Mammary epithelial cell (primary cell): ENCODE measurements at regions not wholly inside any gene's neighbourhood (a gene's known extent, or its start where the extent isn't known, plus 50 kb on each side); places are given as distances from the start of the nearest gene placed in this dataset.

Experiments
- CTCF ChIP-seq, 2 donors: IDR thresholded peaks in 1 of 2; conservative IDR thresholded peaks in 1 of 2; 2 replicates each; pipeline ENCODE4 v1.5.1; 2011 to 2012; ENCODE audit warnings: inconsistent platforms in 2 of 2, low read length in 2 of 2, mild to moderate bottlenecking in 2 of 2, control low read depth in 1 of 2, low read depth in 1 of 2; ENCODE audit not compliant: insufficient read depth in 1 of 2; ENCODE audit errors: extremely low read depth in 1 of 2
- EZH2 ChIP-seq: IDR thresholded peaks from 2 replicates; pipeline ENCODE4 v1.6.1; 2012; ENCODE audit warnings: low read length, inconsistent platforms, borderline replicate concordance

- no peak for TF ChIP-seq CTCF (conservative IDR thresholded peaks at IDR 0.05 in 1 of 2, IDR thresholded peaks at IDR 0.05 in 1 of 2; ENCODE audit: extremely low read depth in 1 of 2, insufficient read depth in 1 of 2, low read depth in 1 of 2, low read length in 2 of 2)
- no peak for TF ChIP-seq EZH2
These were observed 1608.8 kb downstream of the OLFM4 start for GRCh38 chr13:54637366-54637765.
